ENCODE measurements at regions not wholly inside any gene's neighbourhood (a gene's known extent, or its start where the extent isn't known, plus 50 kb on each side); places are given as distances from the start of the nearest gene placed in this dataset.
"Not testable (repeated sequence)": the region's sequence is repeated elsewhere in the genome, so short reads cannot be mapped to it uniquely, and the experiment has no call there.

DNA sequence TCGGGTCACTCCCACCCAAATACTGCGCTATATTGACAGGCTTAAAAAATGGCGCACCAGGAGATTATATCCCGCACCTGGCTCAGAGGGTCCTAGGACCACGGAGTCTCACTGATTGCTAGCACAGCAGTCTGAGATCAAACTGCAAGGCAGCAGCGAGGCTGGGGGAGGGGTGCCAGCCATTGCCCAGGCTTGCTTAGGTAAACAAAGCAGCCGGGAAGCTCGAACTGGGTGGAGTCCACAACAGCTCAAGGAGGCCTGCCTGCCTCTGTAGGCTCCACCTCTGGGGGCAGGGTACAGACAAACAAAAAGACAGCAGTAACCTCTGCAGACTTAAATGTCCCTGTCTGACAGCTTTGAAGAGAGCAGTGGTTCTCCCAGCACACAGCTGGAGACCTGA, 2277.3 kb upstream of the ACO1 start:
- DNase-seq = not testable (repeated sequence)

- no peak for DNase-seq
Observed at GRCh38 chr9:30116673-30117217, 2267.7 kb upstream of the ACO1 start.

- DNase-seq = no peak
Observed at GRCh38 chr9:30120666-30121065, 2263.8 kb upstream of the ACO1 start.

DNA sequence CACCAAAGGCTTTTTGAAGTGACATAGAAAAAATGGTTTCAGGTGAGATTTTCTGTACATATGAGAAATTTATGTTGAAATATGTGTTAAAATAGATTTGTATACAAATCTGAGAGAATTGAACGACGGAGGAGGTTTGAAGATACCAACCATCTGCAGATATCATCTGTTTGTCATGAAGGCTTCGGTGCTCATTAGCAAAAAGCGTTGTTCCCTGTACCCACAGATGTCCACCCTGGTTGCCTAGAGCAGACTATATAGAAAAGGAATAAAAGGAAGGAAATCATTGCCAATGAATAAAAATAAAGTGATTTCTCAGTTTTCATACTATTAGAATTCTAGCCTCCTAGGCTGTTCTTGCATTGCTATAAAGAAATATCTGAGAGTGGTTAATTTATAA, 2262.8 kb upstream of the ACO1 start:
- no peak for DNase-seq

DNA sequence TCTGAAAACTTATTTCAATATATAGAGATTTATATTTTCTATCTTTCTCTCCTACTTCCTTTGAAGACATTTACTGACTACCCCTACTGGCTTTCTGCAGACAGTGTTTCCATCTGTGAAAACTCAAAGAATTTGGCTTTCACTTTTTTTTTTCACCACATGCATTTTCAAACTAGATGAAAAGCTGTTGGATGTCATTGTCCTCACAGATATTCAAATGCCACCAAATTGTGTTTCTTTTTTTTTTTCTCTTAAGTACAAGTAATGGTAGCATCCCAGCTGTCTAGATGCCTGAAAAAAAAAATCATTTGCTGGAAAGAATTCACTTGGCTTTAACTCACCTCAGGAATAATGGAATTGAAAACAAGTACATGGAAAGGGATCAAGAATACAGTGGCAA, 2258.6 kb upstream of the ACO1 start:
- no peak for DNase-seq

GRCh38 chr9:30127371-30127770, 2257.1 kb upstream of the ACO1 start:
- no peak for DNase-seq

DNA sequence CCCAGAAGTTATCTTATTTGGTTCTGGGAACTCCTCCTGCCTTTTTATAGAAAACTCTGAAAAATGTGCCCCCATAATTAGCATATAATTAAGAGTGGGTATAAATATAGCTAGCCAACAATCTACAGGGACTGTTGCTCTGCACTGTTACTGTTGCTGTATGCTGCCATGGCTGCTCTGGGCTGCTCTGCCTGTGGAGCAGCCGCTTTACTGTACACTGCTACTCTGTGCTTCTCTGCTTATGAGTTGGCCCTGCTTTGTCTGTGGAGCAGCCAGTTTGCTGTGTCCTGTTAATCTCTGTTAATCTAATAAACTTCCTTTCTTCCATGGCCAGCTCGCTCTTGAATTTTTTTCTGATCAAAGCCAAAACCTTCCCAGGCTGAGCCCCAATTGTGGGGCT, 2244.0 kb upstream of the ACO1 start:
- DNase-seq = no peak

DNA sequence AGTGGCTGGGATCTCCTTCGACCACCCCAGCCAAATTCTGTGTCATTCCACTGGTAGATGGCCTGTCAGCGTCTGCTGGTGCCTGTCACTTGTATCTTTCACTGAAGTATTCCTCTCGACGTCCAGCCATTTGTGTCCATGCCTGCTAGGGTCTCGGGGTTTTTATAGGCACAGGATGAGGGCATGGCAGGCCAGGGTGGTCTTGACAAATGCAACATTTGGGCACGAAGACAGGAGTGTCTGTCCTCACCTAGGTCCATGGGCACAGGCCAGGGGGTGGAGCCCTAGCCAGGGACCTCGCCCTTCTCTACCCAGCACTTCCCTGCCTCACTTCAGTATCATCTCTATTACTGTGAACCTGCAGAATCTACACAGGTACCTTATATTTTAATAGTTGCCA, 2223.9 kb upstream of the ACO1 start:
- DNase-seq = no peak

DNA sequence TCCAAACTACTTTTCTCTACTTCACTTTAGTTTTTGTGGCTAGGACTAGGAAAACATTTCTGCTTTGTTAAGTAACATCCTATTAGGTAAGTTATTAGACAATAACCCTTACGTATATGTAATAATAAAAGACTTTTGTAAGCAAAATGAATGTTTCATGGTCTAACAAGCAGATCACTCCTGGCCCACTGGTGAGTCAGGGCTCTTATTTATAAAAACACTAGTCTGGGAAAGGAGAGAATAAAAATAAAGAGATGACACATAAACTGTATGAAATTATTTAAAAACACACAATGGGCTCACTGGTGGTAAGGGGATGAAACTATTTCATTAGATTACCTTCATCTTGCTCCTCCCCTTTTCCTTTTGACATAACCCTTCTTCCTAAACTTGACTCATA, 2212.2 kb upstream of the ACO1 start:
- DNase-seq = no peak

DNA sequence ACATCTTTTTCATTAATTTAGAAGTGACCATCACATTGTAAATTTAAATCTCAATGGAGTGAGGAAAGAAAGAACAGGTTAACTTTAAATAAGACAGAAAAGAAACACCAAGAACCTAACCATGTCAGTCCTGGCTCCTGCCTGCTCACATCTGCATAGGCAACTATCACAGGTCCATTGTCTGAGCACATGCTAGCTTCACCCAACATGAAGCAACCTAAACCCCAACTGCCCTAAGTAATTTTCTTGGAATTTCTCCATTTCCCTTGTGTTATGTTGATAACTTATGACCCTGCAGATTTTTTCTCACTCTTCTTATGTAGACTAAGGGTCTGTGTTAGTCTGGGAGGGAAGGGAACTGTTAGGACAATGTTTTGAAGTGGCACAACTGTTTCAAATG, 2205.8 kb upstream of the ACO1 start:
- no peak for DNase-seq

GRCh38 chr9:30193421-30193820, 2191.0 kb upstream of the ACO1 start:
- DNase-seq = no peak

DNA sequence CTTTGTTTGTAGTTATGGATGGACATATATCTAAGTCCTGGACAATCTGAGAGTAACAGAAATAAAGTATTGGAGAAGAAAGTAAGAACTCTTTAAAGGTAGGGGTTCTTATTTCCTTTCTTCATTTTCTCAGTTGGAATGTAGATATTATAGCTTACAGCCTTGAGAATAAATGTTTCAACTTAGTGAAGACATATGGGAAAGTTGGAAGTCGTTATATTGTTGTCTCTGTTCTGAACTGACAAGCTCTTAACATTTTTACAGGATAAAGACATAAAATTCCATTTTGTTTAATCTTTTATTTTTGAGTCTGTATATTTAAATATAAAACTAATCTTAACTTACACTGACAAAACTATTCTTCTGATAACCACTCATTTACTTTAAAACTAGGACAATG, 2187.5 kb upstream of the ACO1 start:
- no peak for DNase-seq

GRCh38 chr9:30197453-30197852, 2187.0 kb upstream of the ACO1 start:
- DNase-seq = no peak

- DNase-seq = peak; percentile 27
Observed at GRCh38 chr9:30197954-30198353, 2186.5 kb upstream of the ACO1 start.

- no peak for DNase-seq
Observed at GRCh38 chr9:30198463-30199309, 2185.8 kb upstream of the ACO1 start.

DNA sequence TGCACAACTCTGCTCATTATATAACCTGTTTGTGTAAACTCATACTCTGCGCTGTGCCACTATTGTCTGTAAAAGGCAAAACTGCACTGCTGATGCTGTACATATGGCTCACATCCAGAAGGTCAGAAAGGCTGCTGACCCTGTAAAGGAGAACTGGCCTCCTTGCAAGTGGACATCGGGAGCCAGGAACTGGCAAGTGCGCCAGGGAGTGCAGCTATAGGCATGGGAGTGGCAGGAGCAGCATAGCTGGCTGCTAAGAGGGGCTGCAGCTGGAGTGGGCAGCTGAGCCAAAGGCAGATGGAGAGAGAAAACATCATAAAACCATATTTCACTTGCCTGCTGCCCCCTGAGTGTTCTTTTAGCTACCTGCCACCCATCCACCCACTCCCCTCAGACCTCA, 2183.4 kb upstream of the ACO1 start:
- no peak for DNase-seq

DNA sequence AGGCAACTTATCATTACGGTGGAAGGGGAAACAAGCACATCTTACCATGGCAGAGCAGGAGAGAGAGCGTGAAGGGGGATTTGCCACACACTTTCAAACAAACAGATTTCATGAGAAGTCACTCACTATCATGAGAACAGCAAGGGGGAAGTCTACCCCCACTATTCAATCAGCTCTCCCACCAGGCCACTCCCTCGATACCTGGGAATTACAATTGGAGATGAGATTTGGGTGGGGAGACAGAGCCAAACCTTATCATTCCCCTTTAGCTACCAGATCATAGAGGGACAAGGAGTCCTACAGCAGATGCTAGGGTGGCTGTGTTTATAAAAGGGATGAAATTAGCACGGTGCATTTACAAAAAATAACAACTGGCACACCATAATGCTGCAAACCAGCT, 2149.4 kb upstream of the ACO1 start:
- no peak for DNase-seq

DNA sequence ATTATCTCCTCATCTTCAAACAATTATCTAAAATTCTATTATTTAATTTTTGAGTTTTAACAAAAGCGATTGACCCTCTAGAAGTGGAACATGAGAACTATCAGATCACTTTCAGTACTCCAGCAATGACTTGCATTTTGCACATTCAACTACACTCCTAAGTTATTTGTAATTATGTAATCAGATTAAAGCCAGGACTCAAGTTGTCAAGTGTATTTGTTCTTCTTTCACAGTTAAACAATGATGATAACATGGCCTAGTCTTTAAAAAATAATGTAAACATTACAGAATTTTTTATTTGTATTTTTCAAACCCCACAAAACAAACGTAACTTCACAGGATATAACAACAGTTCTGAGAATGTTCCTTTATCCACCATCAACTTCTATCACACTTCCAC, 2148.9 kb upstream of the ACO1 start:
- DNase-seq = no peak

DNA sequence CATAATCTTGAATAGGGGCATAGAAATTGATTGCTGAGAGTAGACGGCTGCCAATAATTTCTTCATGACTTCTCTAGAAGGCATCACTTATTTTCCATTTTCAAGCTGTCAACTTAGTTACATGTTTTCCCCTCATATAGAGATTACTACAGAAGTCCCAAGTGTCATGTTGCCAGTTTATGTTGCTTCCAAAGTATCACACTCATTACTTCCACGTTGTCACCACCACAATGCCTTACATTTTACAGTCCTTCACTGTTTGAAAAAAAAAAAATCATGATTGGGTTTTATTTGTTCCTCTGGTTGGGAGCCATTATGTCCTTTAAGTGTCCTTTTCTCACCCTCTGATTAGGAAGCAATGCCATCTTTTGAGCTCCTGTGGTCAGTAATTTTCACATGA, 2144.6 kb upstream of the ACO1 start:
- no peak for DNase-seq

- DNase-seq = no peak
Observed at GRCh38 chr9:30243467-30243866, 2141.0 kb upstream of the ACO1 start.

GRCh38 chr9:30244877-30245276, 2139.6 kb upstream of the ACO1 start:
- DNase-seq = no peak

DNA sequence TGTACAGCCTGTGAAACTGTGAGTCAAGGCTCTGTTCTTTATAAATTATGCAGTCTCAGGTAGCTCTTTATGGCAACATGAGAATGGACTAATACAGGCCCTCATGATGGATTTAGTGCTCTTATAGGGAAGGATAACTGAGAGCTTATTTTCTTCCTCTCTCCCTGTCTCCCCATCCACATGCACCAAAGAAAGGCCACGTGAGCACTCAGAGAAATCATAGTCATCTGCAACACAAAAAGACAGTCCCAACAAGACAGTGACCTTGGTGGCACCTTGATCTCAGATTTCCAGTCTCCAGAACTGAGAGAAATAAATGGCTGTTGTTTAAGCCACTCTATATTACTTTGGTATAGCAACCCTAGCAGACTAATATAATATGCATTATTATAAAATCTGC, 2133.6 kb upstream of the ACO1 start:
- DNase-seq = no peak

GRCh38 chr9:30258094-30258493, 2126.3 kb upstream of the ACO1 start:
- DNase-seq = no peak

DNA sequence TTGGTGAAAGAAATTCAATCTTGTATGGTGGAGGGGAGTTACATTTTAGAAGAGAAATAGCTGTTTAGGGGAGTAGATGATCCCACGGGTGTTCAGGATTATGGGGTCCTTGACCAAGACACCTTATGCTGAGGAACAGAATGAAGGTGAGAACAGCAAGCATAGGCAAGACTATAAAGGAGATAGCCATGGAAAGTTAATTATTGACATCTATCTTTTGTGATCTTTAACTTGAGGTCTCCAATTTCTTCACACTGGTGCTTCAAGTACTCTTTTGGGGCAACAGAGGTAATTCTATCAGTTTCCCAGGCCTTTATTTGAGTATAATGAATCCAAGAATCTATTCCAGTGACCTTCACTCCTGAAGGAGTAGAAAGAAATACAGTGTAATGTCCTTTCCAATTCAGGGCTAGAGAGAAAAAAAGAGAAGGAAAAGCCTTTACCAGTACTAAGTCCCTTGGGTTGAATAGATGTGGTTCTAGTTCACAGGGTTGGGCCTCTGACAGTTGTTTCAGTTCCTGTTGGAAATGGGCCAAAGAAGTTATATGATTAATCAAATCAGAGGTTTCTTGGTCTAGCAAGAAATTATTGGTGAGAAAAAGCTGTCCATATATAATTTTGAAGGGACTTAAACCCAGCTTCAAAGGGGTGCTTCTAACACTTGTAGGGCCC, 2104.1 kb upstream of the ACO1 start:
- no peak for DNase-seq
